HCT116 (cell line): ENCODE measurements at regions not wholly inside any gene's neighbourhood (a gene's known extent, or its start where the extent isn't known, plus 50 kb on each side); places are given as distances from the start of the nearest gene placed in this dataset.

Source experiments
- ATAC-seq: fragments of 200-7000 bp; cut with Tn5 transposase; 2 replicates; pipeline ENCODE4 v1.9.1; 2020; ENCODE audit warnings: mild to moderate bottlenecking, moderate library complexity
- BruUV-seq: library from RNA; stranded (reverse); fragments of 400-500 nt; replicated peaks from 2 replicates; lab custom pipeline; 2021; lab: Mats Ljungman, UMichigan
- CTCF ChIA-PET: fragments of 300-600 bp; sonication (Branson Sonifier 250); formaldehyde crosslinking; loops from one replicate; lab custom pipeline; 2021; ENCODE audit warnings: antibody characterized with exemption; lab: Charles Lee
- POLR2A ChIA-PET: fragments of 300-600, 350-600 bp; sonication (Branson Sonifier 250); formaldehyde crosslinking; loops from one replicate; lab custom pipeline; 2021; ENCODE audit warnings: antibody characterized with exemption; lab: Charles Lee
- RAD21 ChIA-PET, 2 experiments: fragments of 300-600 bp; sonication (Branson Sonifier 250); formaldehyde crosslinking; loops; one replicate each; lab custom pipeline; 2023; ENCODE audit warnings: low total read pairs in 2 of 2; ENCODE audit not compliant: uncharacterized antibody in 2 of 2, unreplicated experiment in 2 of 2, low non-redundant PET in 1 of 2; lab: Charles Lee
- DNase-seq: peaks from one replicate; pipeline ENCODE4 v3.0.0-alpha.2; 2010; ENCODE audit warnings: low read depth, low spot score
- H2AFZ ChIP-seq: fragments of 200-600 bp; shearing (Covaris generic), sonication (generic); 2 replicates; pipeline ENCODE4 v1.6.1; 2017; ENCODE audit warnings: low read depth, mixed run types, mixed read lengths, antibody characterized with exemption, low read length; ENCODE audit not compliant: poor library complexity, severe bottlenecking
- H3K27ac ChIP-seq: 2 replicates; pipeline ENCODE4 v1.5.1; 2012; ENCODE audit warnings: low read depth, low read length
- H3K27me3 ChIP-seq: fragments of 200-600 bp; sonication (generic); 2 replicates; pipeline ENCODE4 v1.6.1; 2016; ENCODE audit warnings: mixed run types, low read length, mixed read lengths; ENCODE audit not compliant: insufficient read depth
- H3K36me3 ChIP-seq, 2 experiments: fragments of 200-500 bp in 1 of 2; fragments of 200-600 bp in 1 of 2; sonication (Bioruptor generic) in 1 of 2; sonication (generic) in 1 of 2; 2 replicates each; pipeline versions ENCODE4 v1.5.1 to v1.6.1; 2014 to 2016; ENCODE audit warnings: low read length in 2 of 2, inconsistent platforms in 1 of 2, mixed read lengths in 1 of 2, mixed run types in 1 of 2; ENCODE audit not compliant: insufficient read depth in 2 of 2, control insufficient read depth in 1 of 2
- H3K4me1 ChIP-seq, 2 experiments: fragments of 200-600 bp in 1 of 2; sonication (generic) in 1 of 2; 2 replicates each; pipeline versions ENCODE4 v1.5.1 to v1.6.1; 2012 to 2017; ENCODE audit warnings: low read length in 2 of 2, inconsistent platforms in 1 of 2, mild to moderate bottlenecking in 1 of 2, mixed read lengths in 1 of 2, mixed run types in 1 of 2, moderate library complexity in 1 of 2; ENCODE audit not compliant: insufficient read depth in 2 of 2, control insufficient read depth in 1 of 2
- H3K4me2 ChIP-seq: fragments of 200-600 bp; sonication (generic); 2 replicates; pipeline ENCODE4 v1.6.1; 2017; ENCODE audit warnings: mixed run types, low read length, mixed read lengths
- H3K4me3 ChIP-seq, 2 experiments: fragments of 200-600 bp in 1 of 2; sonication (generic) in 1 of 2; replicated peaks in 1 of 2; 2 replicates each; pipeline ENCODE4 v1.5.1; 2011 to 2016; ENCODE audit warnings: low read length in 2 of 2, control low read depth in 1 of 2, low read depth in 1 of 2, mild to moderate bottlenecking in 1 of 2, mixed read lengths in 1 of 2, mixed run types in 1 of 2
- H3K79me2 ChIP-seq: fragments of 200-600 bp; sonication (generic); 2 replicates; pipeline ENCODE4 v1.6.1; 2017; ENCODE audit warnings: mild to moderate bottlenecking, mixed run types, low read length, moderate library complexity, mixed read lengths; ENCODE audit not compliant: insufficient read depth
- H3K9ac ChIP-seq: fragments of 200-600 bp; sonication (generic); 2 replicates; pipeline ENCODE4 v1.6.1; 2016; ENCODE audit warnings: low read length, mixed read lengths
- H3K9me2 ChIP-seq: fragments of 200-600 bp; sonication (generic), shearing (Covaris generic); 2 replicates; pipeline ENCODE4 v1.6.1; 2017; ENCODE audit warnings: mixed run types, mild to moderate bottlenecking, moderate library complexity; ENCODE audit not compliant: insufficient read depth
- H3K9me3 ChIP-seq, 2 experiments: fragments of 200-500 bp in 1 of 2; fragments of 200-600 bp in 1 of 2; sonication (Bioruptor generic) in 1 of 2; sonication (generic) in 1 of 2; 2 replicates each; pipeline ENCODE4 v1.6.1; 2014 to 2017; ENCODE audit warnings: low read length in 2 of 2, mixed read lengths in 2 of 2, inconsistent platforms in 1 of 2, low read depth in 1 of 2, mild to moderate bottlenecking in 1 of 2, mixed run types in 1 of 2, moderate library complexity in 1 of 2; ENCODE audit not compliant: control insufficient read depth in 1 of 2, insufficient read depth in 1 of 2
- H4K20me1 ChIP-seq: fragments of 200-600 bp; sonication (generic), shearing (Covaris generic); 2 replicates; pipeline ENCODE4 v1.6.1; 2017; ENCODE audit warnings: mixed run types, mild to moderate bottlenecking, moderate library complexity; ENCODE audit not compliant: insufficient read depth
- CBX3 ChIP-seq: IDR thresholded peaks from 2 replicates; pipeline ENCODE4 v1.6.1; 2012; ENCODE audit warnings: low read depth
- CEBPB ChIP-seq: IDR thresholded peaks from 2 replicates; pipeline ENCODE4 v1.6.1; 2012; ENCODE audit warnings: low read depth
- EGR1 ChIP-seq: IDR thresholded peaks from 2 replicates; pipeline ENCODE4 v1.6.1; 2012; ENCODE audit warnings: low read depth
- ELF1 ChIP-seq: IDR thresholded peaks from 2 replicates; pipeline ENCODE4 v1.6.1; 2012; ENCODE audit warnings: low read depth, borderline replicate concordance
- EZH2 ChIP-seq: fragments of 200-600 bp; sonication (generic); IDR thresholded peaks from 2 replicates; pipeline ENCODE4 v1.6.1; 2017; ENCODE audit warnings: antibody characterized with exemption, mixed run types
- EZH2phosphoT487 ChIP-seq: fragments of 200-600 bp; IDR thresholded peaks from 2 replicates; pipeline ENCODE4 v1.6.1; 2018; ENCODE audit warnings: antibody characterized with exemption, borderline replicate concordance
- FOSL1 ChIP-seq: IDR thresholded peaks from 2 replicates; pipeline ENCODE4 v1.6.1; 2012; ENCODE audit warnings: low read depth
- JUND ChIP-seq: IDR thresholded peaks from 2 replicates; pipeline ENCODE4 v1.6.1; 2012
- POLR2AphosphoS5 ChIP-seq: IDR thresholded peaks from 2 replicates; pipeline ENCODE4 v1.6.1; 2011; ENCODE audit warnings: mild to moderate bottlenecking, low read depth, low read length, moderate library complexity
- RAD21 ChIP-seq: IDR thresholded peaks from 2 replicates; pipeline ENCODE4 v1.6.1; 2012; ENCODE audit warnings: low read depth, mild to moderate bottlenecking
- SIN3A ChIP-seq: IDR thresholded peaks from 2 replicates; pipeline ENCODE4 v1.6.1; 2012; ENCODE audit warnings: low read depth
- SP1 ChIP-seq: IDR thresholded peaks from 2 replicates; pipeline ENCODE4 v1.6.1; 2012; ENCODE audit warnings: low read depth
- YY1 ChIP-seq: IDR thresholded peaks from 2 replicates; pipeline ENCODE4 v1.6.1; 2011; ENCODE audit warnings: low read length, low read depth, moderate library complexity, mild to moderate bottlenecking; ENCODE audit not compliant: insufficient replicate concordance; ENCODE audit errors: extremely low read depth
- ZFX ChIP-seq: fragments of 450-650 bp; IDR thresholded peaks from 2 replicates; pipeline ENCODE4 v1.6.1; 2017
- ZNF274 ChIP-seq: fragments of 200-500 bp; sonication (Bioruptor generic); IDR thresholded peaks from 2 replicates; pipeline ENCODE4 v1.6.1; 2014; ENCODE audit warnings: mild to moderate bottlenecking, low read depth, low read length, inconsistent platforms
- intact Hi-C: fragments of 100-400 bp; cut with micrococcal nuclease; formaldehyde crosslinking; loops from 2 replicates; pipeline ENCODE4 v1.10.0; 2022
- TF ChIP-seq, protein P1 (sequence below): IDR thresholded peaks from 2 replicates; pipeline ENCODE4 v1.6.1; 2012
- TF ChIP-seq, protein P2 (sequence below): IDR thresholded peaks from 2 replicates; pipeline ENCODE4 v1.6.1; 2012
- TF ChIP-seq, protein P3 (sequence below), 3 experiments: fragments of 200-600 bp in 1 of 3; sonication (generic) in 1 of 3; IDR thresholded peaks in 2 of 3; conservative IDR thresholded peaks in 1 of 3; 2 replicates each; pipeline ENCODE4 v1.5.1; 2012 to 2017; ENCODE audit warnings: low read depth in 2 of 3, low read length in 2 of 3, antibody characterized with exemption in 1 of 3, borderline replicate concordance in 1 of 3, control low read depth in 1 of 3, mild to moderate bottlenecking in 1 of 3, mixed read lengths in 1 of 3, mixed run types in 1 of 3, moderate library complexity in 1 of 3; ENCODE audit not compliant: insufficient read depth in 1 of 3
- TF ChIP-seq, protein P4 (sequence below): IDR thresholded peaks from 2 replicates; pipeline ENCODE4 v1.6.1; 2011; ENCODE audit warnings: mild to moderate bottlenecking, low read length, moderate library complexity; ENCODE audit not compliant: insufficient replicate concordance; ENCODE audit errors: extremely low read depth
- TF ChIP-seq, protein P5 (sequence below): IDR thresholded peaks from 2 replicates; pipeline ENCODE4 v1.6.1; 2012; ENCODE audit warnings: low read depth

DNA sequence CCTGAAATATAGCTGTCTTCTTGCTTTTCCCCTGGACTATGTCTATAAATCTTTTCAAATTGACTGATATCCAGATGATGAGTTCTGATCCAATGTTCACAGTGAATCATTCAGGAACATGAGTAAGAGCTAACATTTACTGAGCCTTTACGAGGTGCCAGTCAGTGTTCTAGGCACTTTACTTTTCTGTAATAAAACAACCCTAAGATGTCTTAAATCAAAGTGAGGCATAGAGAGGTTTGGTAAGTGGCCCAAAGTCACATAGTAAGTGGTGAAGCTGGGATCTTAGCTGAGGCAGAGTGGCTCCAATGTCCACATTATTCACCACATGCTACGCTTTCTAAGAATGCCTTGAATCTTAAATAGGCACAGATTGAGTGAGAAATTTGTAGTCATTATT lies 79.9 kb upstream of the OR4C15 start:
- H3K9me3 ChIP-seq, result peaks cover 4 to 9% of the 10 kb centered on the region in 2 experiments; a peak in 2 of 4 replicates
- TF ChIP-seq, protein P1, sequence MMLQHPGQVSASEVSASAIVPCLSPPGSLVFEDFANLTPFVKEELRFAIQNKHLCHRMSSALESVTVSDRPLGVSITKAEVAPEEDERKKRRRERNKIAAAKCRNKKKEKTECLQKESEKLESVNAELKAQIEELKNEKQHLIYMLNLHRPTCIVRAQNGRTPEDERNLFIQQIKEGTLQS, result no peak
- TF ChIP-seq, protein P2, sequence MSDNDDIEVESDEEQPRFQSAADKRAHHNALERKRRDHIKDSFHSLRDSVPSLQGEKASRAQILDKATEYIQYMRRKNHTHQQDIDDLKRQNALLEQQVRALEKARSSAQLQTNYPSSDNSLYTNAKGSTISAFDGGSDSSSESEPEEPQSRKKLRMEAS, result no peak
- no peak for TF ChIP-seq POLR2AphosphoS5
- TF ChIP-seq, protein P3, sequence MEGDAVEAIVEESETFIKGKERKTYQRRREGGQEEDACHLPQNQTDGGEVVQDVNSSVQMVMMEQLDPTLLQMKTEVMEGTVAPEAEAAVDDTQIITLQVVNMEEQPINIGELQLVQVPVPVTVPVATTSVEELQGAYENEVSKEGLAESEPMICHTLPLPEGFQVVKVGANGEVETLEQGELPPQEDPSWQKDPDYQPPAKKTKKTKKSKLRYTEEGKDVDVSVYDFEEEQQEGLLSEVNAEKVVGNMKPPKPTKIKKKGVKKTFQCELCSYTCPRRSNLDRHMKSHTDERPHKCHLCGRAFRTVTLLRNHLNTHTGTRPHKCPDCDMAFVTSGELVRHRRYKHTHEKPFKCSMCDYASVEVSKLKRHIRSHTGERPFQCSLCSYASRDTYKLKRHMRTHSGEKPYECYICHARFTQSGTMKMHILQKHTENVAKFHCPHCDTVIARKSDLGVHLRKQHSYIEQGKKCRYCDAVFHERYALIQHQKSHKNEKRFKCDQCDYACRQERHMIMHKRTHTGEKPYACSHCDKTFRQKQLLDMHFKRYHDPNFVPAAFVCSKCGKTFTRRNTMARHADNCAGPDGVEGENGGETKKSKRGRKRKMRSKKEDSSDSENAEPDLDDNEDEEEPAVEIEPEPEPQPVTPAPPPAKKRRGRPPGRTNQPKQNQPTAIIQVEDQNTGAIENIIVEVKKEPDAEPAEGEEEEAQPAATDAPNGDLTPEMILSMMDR (IDR thresholded peaks at IDR 0.05 in 2 of 3, conservative IDR thresholded peaks at IDR 0.05 in 1 of 3; ENCODE audit: borderline replicate concordance in 1 of 3, insufficient read depth in 1 of 3, low read depth in 2 of 3, low read length in 2 of 3), result no peak
- TF ChIP-seq ZNF274, result no peak
- TF ChIP-seq YY1, result no peak
- TF ChIP-seq SP1, result no peak
- no peak for TF ChIP-seq ZFX
- no peak for TF ChIP-seq SIN3A
- TF ChIP-seq EZH2phosphoT487, result no peak
- no peak for TF ChIP-seq EGR1
- no peak for TF ChIP-seq CBX3
- TF ChIP-seq RAD21, result no peak
- no peak for TF ChIP-seq EZH2
- TF ChIP-seq, protein P4, sequence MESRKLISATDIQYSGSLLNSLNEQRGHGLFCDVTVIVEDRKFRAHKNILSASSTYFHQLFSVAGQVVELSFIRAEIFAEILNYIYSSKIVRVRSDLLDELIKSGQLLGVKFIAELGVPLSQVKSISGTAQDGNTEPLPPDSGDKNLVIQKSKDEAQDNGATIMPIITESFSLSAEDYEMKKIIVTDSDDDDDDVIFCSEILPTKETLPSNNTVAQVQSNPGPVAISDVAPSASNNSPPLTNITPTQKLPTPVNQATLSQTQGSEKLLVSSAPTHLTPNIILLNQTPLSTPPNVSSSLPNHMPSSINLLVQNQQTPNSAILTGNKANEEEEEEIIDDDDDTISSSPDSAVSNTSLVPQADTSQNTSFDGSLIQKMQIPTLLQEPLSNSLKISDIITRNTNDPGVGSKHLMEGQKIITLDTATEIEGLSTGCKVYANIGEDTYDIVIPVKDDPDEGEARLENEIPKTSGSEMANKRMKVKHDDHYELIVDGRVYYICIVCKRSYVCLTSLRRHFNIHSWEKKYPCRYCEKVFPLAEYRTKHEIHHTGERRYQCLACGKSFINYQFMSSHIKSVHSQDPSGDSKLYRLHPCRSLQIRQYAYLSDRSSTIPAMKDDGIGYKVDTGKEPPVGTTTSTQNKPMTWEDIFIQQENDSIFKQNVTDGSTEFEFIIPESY, result no peak
- TF ChIP-seq, protein P5, sequence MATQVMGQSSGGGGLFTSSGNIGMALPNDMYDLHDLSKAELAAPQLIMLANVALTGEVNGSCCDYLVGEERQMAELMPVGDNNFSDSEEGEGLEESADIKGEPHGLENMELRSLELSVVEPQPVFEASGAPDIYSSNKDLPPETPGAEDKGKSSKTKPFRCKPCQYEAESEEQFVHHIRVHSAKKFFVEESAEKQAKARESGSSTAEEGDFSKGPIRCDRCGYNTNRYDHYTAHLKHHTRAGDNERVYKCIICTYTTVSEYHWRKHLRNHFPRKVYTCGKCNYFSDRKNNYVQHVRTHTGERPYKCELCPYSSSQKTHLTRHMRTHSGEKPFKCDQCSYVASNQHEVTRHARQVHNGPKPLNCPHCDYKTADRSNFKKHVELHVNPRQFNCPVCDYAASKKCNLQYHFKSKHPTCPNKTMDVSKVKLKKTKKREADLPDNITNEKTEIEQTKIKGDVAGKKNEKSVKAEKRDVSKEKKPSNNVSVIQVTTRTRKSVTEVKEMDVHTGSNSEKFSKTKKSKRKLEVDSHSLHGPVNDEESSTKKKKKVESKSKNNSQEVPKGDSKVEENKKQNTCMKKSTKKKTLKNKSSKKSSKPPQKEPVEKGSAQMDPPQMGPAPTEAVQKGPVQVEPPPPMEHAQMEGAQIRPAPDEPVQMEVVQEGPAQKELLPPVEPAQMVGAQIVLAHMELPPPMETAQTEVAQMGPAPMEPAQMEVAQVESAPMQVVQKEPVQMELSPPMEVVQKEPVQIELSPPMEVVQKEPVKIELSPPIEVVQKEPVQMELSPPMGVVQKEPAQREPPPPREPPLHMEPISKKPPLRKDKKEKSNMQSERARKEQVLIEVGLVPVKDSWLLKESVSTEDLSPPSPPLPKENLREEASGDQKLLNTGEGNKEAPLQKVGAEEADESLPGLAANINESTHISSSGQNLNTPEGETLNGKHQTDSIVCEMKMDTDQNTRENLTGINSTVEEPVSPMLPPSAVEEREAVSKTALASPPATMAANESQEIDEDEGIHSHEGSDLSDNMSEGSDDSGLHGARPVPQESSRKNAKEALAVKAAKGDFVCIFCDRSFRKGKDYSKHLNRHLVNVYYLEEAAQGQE, result no peak
- no peak for TF ChIP-seq FOSL1
- no peak for TF ChIP-seq CEBPB
- no peak for TF ChIP-seq ELF1
- TF ChIP-seq JUND, result no peak
- TF ChIP-seq, all 23 proteins: peak for 0
- H2AFZ ChIP-seq, result no peak overlapping the region
- RAD21 ChIA-PET, result no interaction called here
- H4K20me1 ChIP-seq, result no peaks in the 10 kb centered on the region
- no peak overlapping the region for H3K27ac ChIP-seq
- H3K36me3 ChIP-seq, result no peaks in the 10 kb centered on the region
- no peak for DNase-seq
- no TSS peak for BruUV-seq
- no peaks in the 10 kb centered on the region for H3K27me3 ChIP-seq
- H3K4me2 ChIP-seq, result no peak overlapping the region
- H3K4me1 ChIP-seq, result no peaks in the 10 kb centered on the region
- no peaks in the 10 kb centered on the region for H3K9me2 ChIP-seq
- H3K9ac ChIP-seq, result no peak overlapping the region
- POLR2A ChIA-PET, result no interaction called here
- intact Hi-C loops, result no loop called here
- CTCF ChIA-PET, result no interaction called here
- ATAC-seq, result no peak
- H3K4me3 ChIP-seq, result no peak overlapping the region
- H3K79me2 ChIP-seq, result no peaks in the 10 kb centered on the region
